ENCODE measurements at regions not wholly inside any gene's neighbourhood (a gene's known extent, or its start where the extent isn't known, plus 50 kb on each side); places are given as distances from the start of the nearest gene placed in this dataset.

- TF ChIP-seq, protein P1, sequence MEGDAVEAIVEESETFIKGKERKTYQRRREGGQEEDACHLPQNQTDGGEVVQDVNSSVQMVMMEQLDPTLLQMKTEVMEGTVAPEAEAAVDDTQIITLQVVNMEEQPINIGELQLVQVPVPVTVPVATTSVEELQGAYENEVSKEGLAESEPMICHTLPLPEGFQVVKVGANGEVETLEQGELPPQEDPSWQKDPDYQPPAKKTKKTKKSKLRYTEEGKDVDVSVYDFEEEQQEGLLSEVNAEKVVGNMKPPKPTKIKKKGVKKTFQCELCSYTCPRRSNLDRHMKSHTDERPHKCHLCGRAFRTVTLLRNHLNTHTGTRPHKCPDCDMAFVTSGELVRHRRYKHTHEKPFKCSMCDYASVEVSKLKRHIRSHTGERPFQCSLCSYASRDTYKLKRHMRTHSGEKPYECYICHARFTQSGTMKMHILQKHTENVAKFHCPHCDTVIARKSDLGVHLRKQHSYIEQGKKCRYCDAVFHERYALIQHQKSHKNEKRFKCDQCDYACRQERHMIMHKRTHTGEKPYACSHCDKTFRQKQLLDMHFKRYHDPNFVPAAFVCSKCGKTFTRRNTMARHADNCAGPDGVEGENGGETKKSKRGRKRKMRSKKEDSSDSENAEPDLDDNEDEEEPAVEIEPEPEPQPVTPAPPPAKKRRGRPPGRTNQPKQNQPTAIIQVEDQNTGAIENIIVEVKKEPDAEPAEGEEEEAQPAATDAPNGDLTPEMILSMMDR (IDR thresholded peaks at IDR 0.05) = no peak
- TF ChIP-seq EP300 (IDR thresholded peaks at IDR 0.05) (no peak), POLR2A (IDR thresholded peaks at IDR 0.05) (no peak)
These were observed 129.4 kb upstream of the ADPGK start for GRCh38 chr15:72912996-72913395.

Data from suprapubic skin (tissue), 3 donors.